ENCODE measurements at regions not wholly inside any gene's neighbourhood (a gene's known extent, or its start where the extent isn't known, plus 50 kb on each side); places are given as distances from the start of the nearest gene placed in this dataset.

DNA sequence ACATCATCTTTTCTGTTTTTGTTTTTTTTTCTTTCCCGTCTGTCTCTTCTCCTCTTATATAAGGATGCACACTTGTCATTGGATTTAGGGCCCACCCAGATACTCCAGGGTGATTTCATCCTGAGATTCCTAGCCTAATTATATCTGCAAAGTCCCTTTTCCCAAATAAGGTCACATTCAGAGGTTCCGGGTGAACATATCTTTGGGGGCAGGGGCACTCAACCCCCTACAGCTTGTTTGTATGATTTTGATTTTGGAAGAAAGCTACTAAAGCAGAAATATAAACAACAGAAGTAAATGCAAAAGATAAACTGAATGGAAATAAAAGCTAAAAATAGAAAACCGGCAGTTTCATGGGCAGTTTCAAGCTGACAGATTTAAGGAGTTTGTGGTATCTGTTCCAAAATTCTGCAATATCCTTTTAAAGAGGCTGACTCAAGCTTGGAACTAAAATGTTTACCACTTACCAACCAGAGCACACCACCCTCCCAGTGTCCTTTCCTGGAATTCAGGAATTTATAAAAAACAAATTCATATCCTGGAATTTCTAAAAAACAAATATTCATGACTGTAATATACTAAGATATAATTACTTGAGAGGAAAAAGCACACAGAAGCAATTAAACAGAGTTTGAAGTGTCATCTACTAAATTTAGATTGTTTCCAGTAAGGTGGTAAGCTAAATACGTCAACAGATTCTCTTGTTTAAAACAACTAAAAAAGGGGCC is 100.0 kb upstream of the CARMIL1 start:
- TF ChIP-seq ISL1 (CRISPR knock-in tag; IDR thresholded peaks at IDR 0.05): peak; percentile 50
- no peak for TF ChIP-seq ZNF70 (CRISPR knock-in tag; IDR thresholded peaks at IDR 0.05)
- ATAC-seq: peak; percentile 70

DNA sequence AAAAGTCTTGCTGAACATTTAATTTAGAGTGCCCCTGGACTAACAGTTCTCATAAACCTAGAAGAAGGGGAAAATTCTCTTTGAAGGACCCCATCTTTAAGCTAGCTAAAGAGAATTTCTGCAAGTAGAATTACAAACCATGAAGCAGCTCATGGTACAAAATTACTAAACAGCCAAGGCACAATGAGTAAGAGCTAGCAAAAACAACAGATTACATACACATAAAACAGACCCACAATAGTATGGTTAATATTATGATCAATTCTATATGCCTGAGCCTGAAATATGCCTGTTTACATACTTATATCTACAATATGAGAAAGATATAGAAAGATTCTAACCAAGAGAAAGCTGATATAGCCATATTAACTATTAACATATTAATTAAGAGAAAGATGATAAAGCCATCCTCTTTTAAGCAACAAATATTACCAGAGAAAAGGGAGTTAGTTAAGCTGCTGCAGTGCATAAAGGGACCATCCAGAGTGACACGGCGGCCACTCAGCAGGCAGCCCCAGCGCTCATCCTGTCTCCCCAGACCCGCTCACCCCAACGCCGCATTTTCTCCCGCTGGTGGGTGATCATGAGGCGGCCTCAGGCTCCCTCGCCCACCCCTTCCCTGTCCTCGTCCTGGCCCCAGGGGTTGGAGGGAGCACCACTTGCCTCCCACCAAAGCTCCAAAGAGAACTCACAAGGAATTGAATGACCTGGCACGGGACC is 98.4 kb upstream of the CARMIL1 start:
- TF ChIP-seq ESRRG (CRISPR knock-in tag; IDR thresholded peaks at IDR 0.05) (no peak), SNAI2 (CRISPR knock-in tag; IDR thresholded peaks at IDR 0.05) (no peak), ZFP3 (CRISPR knock-in tag; IDR thresholded peaks at IDR 0.05) (no peak), CSDC2 (CRISPR knock-in tag; IDR thresholded peaks at IDR 0.05) (no peak), RARB (CRISPR knock-in tag; IDR thresholded peaks at IDR 0.05) (no peak), ZNF70 (CRISPR knock-in tag; IDR thresholded peaks at IDR 0.05) (no peak)
- TF ChIP-seq, protein P1, sequence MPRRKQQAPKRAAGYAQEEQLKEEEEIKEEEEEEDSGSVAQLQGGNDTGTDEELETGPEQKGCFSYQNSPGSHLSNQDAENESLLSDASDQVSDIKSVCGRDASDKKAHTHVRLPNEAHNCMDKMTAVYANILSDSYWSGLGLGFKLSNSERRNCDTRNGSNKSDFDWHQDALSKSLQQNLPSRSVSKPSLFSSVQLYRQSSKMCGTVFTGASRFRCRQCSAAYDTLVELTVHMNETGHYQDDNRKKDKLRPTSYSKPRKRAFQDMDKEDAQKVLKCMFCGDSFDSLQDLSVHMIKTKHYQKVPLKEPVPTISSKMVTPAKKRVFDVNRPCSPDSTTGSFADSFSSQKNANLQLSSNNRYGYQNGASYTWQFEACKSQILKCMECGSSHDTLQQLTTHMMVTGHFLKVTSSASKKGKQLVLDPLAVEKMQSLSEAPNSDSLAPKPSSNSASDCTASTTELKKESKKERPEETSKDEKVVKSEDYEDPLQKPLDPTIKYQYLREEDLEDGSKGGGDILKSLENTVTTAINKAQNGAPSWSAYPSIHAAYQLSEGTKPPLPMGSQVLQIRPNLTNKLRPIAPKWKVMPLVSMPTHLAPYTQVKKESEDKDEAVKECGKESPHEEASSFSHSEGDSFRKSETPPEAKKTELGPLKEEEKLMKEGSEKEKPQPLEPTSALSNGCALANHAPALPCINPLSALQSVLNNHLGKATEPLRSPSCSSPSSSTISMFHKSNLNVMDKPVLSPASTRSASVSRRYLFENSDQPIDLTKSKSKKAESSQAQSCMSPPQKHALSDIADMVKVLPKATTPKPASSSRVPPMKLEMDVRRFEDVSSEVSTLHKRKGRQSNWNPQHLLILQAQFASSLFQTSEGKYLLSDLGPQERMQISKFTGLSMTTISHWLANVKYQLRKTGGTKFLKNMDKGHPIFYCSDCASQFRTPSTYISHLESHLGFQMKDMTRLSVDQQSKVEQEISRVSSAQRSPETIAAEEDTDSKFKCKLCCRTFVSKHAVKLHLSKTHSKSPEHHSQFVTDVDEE (CRISPR knock-in tag; IDR thresholded peaks at IDR 0.05): no peak
- TF ChIP-seq, protein P2, sequence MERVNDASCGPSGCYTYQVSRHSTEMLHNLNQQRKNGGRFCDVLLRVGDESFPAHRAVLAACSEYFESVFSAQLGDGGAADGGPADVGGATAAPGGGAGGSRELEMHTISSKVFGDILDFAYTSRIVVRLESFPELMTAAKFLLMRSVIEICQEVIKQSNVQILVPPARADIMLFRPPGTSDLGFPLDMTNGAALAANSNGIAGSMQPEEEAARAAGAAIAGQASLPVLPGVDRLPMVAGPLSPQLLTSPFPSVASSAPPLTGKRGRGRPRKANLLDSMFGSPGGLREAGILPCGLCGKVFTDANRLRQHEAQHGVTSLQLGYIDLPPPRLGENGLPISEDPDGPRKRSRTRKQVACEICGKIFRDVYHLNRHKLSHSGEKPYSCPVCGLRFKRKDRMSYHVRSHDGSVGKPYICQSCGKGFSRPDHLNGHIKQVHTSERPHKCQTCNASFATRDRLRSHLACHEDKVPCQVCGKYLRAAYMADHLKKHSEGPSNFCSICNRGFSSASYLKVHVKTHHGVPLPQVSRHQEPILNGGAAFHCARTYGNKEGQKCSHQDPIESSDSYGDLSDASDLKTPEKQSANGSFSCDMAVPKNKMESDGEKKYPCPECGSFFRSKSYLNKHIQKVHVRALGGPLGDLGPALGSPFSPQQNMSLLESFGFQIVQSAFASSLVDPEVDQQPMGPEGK (CRISPR knock-in tag; IDR thresholded peaks at IDR 0.05; ENCODE audit: borderline replicate concordance): no peak
- no peak for ATAC-seq

DNA sequence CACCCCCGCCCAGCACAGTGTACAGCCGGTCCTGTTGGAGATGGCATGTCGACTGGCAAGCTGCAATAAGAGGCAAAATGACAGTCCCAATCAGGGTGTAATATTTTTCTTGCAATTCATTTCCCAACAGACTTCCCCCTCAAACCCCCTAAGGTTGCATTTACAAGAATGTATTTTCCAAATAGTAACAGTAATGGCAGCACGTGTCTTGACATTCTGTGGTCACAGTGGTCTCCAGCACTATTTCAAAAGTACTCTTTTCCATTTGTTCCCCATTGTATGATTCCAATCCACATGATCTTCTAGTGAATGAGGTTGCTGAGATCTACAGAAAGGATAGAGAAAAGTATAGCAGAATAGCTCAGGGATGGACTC is 97.8 kb upstream of the CARMIL1 start:
- TF ChIP-seq CSDC2 (CRISPR knock-in tag; IDR thresholded peaks at IDR 0.05) (no peak), BACH2 (CRISPR knock-in tag; IDR thresholded peaks at IDR 0.05; ENCODE audit: borderline replicate concordance) (no peak), ZNF565 (CRISPR knock-in tag; conservative IDR thresholded peaks at IDR 0.05; ENCODE audit: low read depth) (no peak), PPARA (CRISPR knock-in tag; IDR thresholded peaks at IDR 0.05; ENCODE audit: borderline replicate concordance) (no peak), TCF4 (CRISPR knock-in tag; IDR thresholded peaks at IDR 0.05; ENCODE audit: borderline replicate concordance) (no peak)
- TF ChIP-seq, protein P3, sequence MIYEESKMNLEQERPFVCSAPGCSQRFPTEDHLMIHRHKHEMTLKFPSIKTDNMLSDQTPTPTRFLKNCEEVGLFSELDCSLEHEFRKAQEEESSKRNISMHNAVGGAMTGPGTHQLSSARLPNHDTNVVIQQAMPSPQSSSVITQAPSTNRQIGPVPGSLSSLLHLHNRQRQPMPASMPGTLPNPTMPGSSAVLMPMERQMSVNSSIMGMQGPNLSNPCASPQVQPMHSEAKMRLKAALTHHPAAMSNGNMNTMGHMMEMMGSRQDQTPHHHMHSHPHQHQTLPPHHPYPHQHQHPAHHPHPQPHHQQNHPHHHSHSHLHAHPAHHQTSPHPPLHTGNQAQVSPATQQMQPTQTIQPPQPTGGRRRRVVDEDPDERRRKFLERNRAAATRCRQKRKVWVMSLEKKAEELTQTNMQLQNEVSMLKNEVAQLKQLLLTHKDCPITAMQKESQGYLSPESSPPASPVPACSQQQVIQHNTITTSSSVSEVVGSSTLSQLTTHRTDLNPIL (CRISPR knock-in tag; IDR thresholded peaks at IDR 0.05; ENCODE audit: low read depth): no peak
- no peak for ATAC-seq

DNA sequence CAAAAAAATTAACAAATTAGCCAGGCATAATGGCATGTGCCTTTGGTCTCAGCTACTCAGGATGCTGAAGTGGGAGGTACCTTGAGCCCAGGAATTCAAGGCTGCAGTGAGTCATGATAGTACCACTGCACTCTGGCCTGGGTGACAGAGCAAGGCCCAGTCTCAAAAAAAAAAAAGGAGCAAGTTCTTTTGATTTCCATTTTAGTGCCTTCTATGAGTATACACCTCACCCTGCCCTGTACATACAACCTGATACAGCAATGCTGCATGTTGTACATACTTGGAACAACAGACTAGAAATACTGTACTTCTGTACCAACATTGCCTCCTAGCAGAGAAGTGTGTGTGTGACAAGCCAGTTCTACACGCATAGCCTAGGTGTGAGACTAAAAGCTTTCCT is 97.3 kb upstream of the CARMIL1 start:
- ATAC-seq: peak; percentile 67
- TF ChIP-seq ZFP30 (CRISPR knock-in tag; IDR thresholded peaks at IDR 0.05): no peak
- TF ChIP-seq, protein P4, sequence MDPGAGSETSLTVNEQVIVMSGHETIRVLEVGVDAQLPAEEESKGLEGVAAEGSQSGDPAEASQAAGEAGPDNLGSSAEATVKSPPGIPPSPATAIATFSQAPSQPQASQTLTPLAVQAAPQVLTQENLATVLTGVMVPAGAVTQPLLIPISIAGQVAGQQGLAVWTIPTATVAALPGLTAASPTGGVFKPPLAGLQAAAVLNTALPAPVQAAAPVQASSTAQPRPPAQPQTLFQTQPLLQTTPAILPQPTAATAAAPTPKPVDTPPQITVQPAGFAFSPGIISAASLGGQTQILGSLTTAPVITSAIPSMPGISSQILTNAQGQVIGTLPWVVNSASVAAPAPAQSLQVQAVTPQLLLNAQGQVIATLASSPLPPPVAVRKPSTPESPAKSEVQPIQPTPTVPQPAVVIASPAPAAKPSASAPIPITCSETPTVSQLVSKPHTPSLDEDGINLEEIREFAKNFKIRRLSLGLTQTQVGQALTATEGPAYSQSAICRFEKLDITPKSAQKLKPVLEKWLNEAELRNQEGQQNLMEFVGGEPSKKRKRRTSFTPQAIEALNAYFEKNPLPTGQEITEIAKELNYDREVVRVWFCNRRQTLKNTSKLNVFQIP (CRISPR knock-in tag; IDR thresholded peaks at IDR 0.05; ENCODE audit: borderline replicate concordance, low read depth): no peak
- no peak for TF ChIP-seq ZNF70 (CRISPR knock-in tag; IDR thresholded peaks at IDR 0.05)
- TF ChIP-seq, protein P2 (CRISPR knock-in tag; IDR thresholded peaks at IDR 0.05; ENCODE audit: borderline replicate concordance): no peak
- no peak for TF ChIP-seq TCF4 (CRISPR knock-in tag; IDR thresholded peaks at IDR 0.05; ENCODE audit: borderline replicate concordance)
- TF ChIP-seq CSDC2 (CRISPR knock-in tag; IDR thresholded peaks at IDR 0.05): no peak
- TF ChIP-seq, protein P5, sequence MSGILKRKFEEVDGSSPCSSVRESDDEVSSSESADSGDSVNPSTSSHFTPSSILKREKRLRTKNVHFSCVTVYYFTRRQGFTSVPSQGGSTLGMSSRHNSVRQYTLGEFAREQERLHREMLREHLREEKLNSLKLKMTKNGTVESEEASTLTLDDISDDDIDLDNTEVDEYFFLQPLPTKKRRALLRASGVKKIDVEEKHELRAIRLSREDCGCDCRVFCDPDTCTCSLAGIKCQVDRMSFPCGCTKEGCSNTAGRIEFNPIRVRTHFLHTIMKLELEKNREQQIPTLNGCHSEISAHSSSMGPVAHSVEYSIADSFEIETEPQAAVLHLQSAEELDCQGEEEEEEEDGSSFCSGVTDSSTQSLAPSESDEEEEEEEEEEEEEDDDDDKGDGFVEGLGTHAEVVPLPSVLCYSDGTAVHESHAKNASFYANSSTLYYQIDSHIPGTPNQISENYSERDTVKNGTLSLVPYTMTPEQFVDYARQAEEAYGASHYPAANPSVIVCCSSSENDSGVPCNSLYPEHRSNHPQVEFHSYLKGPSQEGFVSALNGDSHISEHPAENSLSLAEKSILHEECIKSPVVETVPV (CRISPR knock-in tag; IDR thresholded peaks at IDR 0.05): no peak
- TF ChIP-seq GLIS3 (CRISPR knock-in tag; IDR thresholded peaks at IDR 0.05): no peak
- no peak for TF ChIP-seq ZNF565 (CRISPR knock-in tag; conservative IDR thresholded peaks at IDR 0.05; ENCODE audit: low read depth)
- TF ChIP-seq, protein P3 (CRISPR knock-in tag; IDR thresholded peaks at IDR 0.05; ENCODE audit: low read depth): no peak
- TF ChIP-seq ZNF8 (CRISPR knock-in tag; IDR thresholded peaks at IDR 0.05): no peak
- no peak for TF ChIP-seq SNAI2 (CRISPR knock-in tag; IDR thresholded peaks at IDR 0.05)
- TF ChIP-seq ARNTL (CRISPR knock-in tag; IDR thresholded peaks at IDR 0.05; ENCODE audit: borderline replicate concordance, low read depth): no peak
- TF ChIP-seq ZFP3 (CRISPR knock-in tag; IDR thresholded peaks at IDR 0.05): no peak
- TF ChIP-seq RARB (CRISPR knock-in tag; IDR thresholded peaks at IDR 0.05): no peak

Data from SK-N-SH treated with all-trans-retinoic acid at 6 μM for 48 hours (cell line).